T47D (cell line): ENCODE measurements at regions not wholly inside any gene's neighbourhood (a gene's known extent, or its start where the extent isn't known, plus 50 kb on each side); places are given as distances from the start of the nearest gene placed in this dataset.

ENCODE experiments used
- DNase-seq, 2 experiments: peaks; one replicate each; pipeline versions ENCODE4 v3.0.0 to v3.0.0-alpha.2; 2011 to 2012; ENCODE audit warnings: low read depth in 1 of 2, low spot score in 1 of 2
- JUND ChIP-seq: IDR thresholded peaks from 2 replicates; pipeline ENCODE4 v1.6.1; 2012; ENCODE audit warnings: low read depth
- in situ Hi-C: cut with HindIII; loops from 2 replicates; pipeline ENCODE4 v1.10.0; 2016; ENCODE audit warnings: low sequenced_read_pairs, low pct_unique_long_range_greater_than_20kb

GRCh38 chr13:21825801-21826200 lies 154.9 kb downstream of the FGF9 start:
- in situ Hi-C loops: no loop called here
- DNase-seq: no peak
- TF ChIP-seq JUND: no peak

- no peak for DNase-seq
- in situ Hi-C loops: no loop called here
- TF ChIP-seq JUND: no peak
These were observed 155.5 kb downstream of the FGF9 start for GRCh38 chr13:21826214-21827015.

GRCh38 chr13:21831654-21832324 lies 160.9 kb downstream of the FGF9 start:
- in situ Hi-C loops: no loop called here
- no peak for DNase-seq
- TF ChIP-seq JUND: no peak

GRCh38 chr13:21833921-21834320 lies 163.0 kb downstream of the FGF9 start:
- in situ Hi-C loops: no loop called here
- TF ChIP-seq JUND: no peak
- DNase-seq: no peak

DNA sequence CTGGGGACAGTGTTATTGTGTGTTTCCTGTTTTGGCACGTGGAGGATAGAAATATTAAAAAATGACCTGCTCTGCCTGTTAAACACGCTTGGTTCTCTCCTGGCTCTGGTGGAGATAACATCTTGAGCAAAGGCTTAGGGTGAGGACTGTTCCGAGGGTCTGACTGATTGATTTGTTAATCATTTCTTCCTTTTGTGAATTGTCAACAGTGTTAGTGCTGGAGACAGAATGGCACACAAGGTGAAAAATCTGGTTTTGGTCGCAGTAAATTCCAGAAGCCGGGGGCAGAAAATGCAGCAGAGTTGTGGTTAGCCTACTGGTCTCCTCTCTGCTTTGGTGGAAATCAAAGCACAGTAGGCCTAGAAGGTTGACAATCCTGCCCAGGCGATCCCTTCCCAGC lies 163.6 kb downstream of the FGF9 start:
- TF ChIP-seq JUND: no peak
- peak in 1 of 2 experiments; percentile 27 for DNase-seq
- in situ Hi-C loops: no loop called here

- DNase-seq: no peak
- no peak for TF ChIP-seq JUND
- in situ Hi-C loops: no loop called here
These were observed 166.4 kb downstream of the FGF9 start for GRCh38 chr13:21837288-21837687.

DNA sequence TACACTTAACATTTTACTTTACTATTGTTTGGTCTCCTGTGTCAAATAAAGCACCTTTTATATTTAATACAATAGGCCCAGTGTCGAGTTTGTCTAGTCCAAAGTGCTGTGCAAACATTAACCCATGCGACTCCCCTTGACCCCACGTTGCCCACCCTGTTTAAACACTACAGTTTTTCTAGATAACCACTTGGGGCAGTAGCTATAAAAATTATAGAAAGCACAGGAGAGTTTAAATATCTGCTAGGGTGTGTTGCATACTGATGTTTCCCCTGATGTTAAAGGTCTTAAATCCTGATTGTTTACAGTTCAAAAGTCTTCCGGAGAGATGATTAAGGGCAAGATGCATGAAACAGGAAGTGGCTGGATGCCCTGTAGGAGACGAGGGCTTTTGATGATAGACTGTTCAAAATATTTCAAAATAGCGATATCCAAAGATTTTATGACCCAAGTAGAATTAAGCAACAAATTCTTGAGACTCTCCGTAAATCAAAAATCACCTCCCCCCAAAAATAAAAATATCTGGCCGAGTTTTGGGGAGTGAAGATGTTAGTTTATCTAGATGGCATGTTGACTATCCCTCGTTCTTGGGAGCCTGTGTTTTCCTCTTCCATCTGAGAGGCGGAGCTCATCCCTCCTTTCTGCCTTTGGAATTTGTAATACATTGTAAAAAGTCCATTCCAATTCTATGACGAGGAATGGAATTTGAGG lies 167.1 kb downstream of the FGF9 start:
- no peak for DNase-seq
- in situ Hi-C loops: no loop called here
- TF ChIP-seq JUND: no peak

- TF ChIP-seq JUND: no peak
- DNase-seq: no peak
- in situ Hi-C loops: no loop called here
These were observed 175.7 kb downstream of the FGF9 start for GRCh38 chr13:21846605-21847004.

DNA sequence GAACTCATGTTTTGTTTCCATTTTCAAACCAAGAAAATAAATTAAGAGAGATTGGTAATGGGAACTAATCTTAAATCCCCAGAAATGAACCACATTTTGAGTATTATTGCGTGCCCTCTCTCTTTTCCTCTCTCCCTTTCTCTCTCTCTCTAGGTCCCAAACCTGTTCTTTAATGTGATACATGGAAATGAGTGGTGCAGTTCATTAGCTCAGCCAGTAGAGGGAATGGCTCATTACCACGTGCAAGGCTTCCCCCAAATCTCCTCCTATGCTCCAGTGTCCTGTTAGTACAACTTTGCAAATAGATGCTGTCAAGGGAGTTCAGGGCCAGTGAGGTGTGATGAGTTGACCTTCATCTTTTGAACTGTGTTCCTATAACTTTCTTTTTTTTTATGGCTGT lies 178.4 kb downstream of the FGF9 start:
- no peak for TF ChIP-seq JUND
- DNase-seq: peak; percentile 33 to 61
- in situ Hi-C loops: no loop called here

DNA sequence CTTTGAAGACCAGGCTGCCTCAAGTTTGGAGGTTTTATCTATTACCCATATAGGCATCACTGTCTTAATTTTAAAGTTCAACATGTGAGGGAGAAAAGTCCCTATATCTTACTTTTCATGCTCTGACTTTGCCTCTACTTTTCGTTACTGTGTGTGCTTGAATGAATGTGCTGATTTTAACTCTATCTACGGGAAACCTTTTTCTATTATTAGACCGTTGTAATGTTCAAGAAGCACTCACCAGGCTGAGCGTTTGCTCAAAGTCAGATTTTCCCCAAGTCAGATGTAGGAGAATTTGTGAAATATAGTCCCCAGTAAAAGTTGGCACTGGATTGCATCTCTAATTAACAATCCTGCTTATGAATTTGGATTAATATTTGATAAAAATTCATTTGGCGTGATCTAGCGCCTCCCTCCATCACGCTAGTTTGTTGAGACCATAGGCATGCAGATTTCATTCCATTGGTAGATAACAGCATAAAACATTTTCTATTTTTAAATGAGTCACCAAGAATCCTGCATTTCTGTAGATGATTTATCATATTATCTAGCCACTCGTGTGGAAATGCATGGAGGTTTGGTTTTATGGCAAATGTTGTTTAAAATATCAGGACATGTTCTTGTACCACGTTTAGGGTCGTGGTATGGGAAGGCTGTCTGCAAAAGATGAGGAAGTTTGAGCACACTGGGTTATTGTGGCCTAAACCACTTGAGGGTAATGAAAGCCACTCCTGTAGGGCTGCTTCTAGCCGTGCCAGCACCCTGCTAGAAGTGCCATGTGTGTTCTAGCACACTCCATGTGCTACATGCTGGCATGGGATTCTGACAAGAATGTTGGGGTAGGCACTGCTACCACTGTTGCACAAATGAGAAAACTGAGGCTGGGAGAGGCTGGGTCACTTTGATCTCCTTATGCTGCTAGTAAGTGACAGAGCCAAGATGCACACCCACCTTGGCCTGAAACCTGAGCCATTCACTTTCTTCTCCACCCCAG lies 179.4 kb downstream of the FGF9 start:
- no peak for TF ChIP-seq JUND
- no peak for DNase-seq
- in situ Hi-C loops: no loop called here

GRCh38 chr13:21852043-21852442 lies 181.2 kb downstream of the FGF9 start:
- in situ Hi-C loops: no loop called here
- TF ChIP-seq JUND: no peak
- no peak for DNase-seq

GRCh38 chr13:21853779-21854178 lies 182.9 kb downstream of the FGF9 start:
- no peak for DNase-seq
- in situ Hi-C loops: no loop called here
- TF ChIP-seq JUND: no peak

DNA sequence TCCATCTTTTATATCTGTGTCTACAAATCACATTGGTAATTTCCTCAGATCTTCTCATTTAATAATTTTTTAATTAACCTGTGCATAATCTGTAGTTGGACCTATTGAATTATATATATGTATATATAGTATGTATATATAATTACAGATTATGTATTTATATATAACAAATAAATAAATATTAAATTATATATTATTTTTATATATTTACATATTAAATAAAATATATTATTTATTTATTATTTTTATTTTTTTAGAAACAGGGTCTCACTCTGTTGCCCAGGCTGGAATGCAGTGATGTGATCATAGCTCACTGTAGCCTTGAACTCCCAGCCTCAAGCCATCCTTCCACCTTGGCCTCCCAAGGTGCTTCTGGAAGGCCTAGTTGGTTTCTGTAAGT lies 197.9 kb downstream of the FGF9 start:
- in situ Hi-C loops: no loop called here
- DNase-seq: no peak
- TF ChIP-seq JUND: no peak
